ENCODE measurements at regions not wholly inside any gene's neighbourhood (a gene's known extent, or its start where the extent isn't known, plus 50 kb on each side); places are given as distances from the start of the nearest gene placed in this dataset.
A peak's percentile ranks its signal among the peaks of the same experiment; 100 is the strongest.

- DNase-seq (no peak), ATAC-seq (no peak)
- peak overlapping the region in 1 of 10 donors; percentile 14 for H3K27ac Mint-ChIP-seq
- H3K4me3 Mint-ChIP-seq, result no peak overlapping the region
- no peaks in the 10 kb centered on the region for H3K36me3 Mint-ChIP-seq
- H3K4me1 Mint-ChIP-seq, result peaks cover 4 to 20% (median 7%) of the 10 kb centered on the region in 4 donors
- H3K27me3 Mint-ChIP-seq, result peaks cover 0 to 7% (median 0%) of the 10 kb centered on the region in 5 donors
- POLR2A ChIA-PET, result no interaction called here
- no peaks in the 10 kb centered on the region for H3K9me3 Mint-ChIP-seq
Measured at GRCh38 chr1:201750934-201751333, 78.0 kb upstream of the IPO9 start.

GRCh38 chr1:201751872-201752271, 77.1 kb upstream of the IPO9 start:
- no peak for DNase-seq
- no peaks in the 10 kb centered on the region for H3K9me3 Mint-ChIP-seq
- no peak overlapping the region for H3K27ac Mint-ChIP-seq
- POLR2A ChIA-PET, result no interaction called here
- H3K36me3 Mint-ChIP-seq, result no peaks in the 10 kb centered on the region
- H3K4me1 Mint-ChIP-seq, result peaks cover 7 to 27% (median 10%) of the 10 kb centered on the region in 4 donors
- peaks cover 0 to 9% (median 0%) of the 10 kb centered on the region in 5 donors for H3K27me3 Mint-ChIP-seq
- no peak for ATAC-seq
- no peak overlapping the region for H3K4me3 Mint-ChIP-seq

- no peak overlapping the region for H3K27ac Mint-ChIP-seq
- DNase-seq, result no peak
- H3K4me3 Mint-ChIP-seq, result no peak overlapping the region
- POLR2A ChIA-PET, result no interaction called here
- H3K4me1 Mint-ChIP-seq, result peaks cover 11 to 32% (median 14%) of the 10 kb centered on the region in 4 donors
- H3K36me3 Mint-ChIP-seq, result no peaks in the 10 kb centered on the region
- H3K27me3 Mint-ChIP-seq, result peaks cover 0 to 9% (median under 1%) of the 10 kb centered on the region in 5 donors
- H3K9me3 Mint-ChIP-seq, result no peaks in the 10 kb centered on the region
- no peak for ATAC-seq
Measured at GRCh38 chr1:201752333-201752732, 76.6 kb upstream of the IPO9 start.

GRCh38 chr1:201753492-201753891, 75.5 kb upstream of the IPO9 start:
- ATAC-seq, result no peak
- no peak overlapping the region for H3K4me3 Mint-ChIP-seq
- POLR2A ChIA-PET, result no interaction called here
- no peaks in the 10 kb centered on the region for H3K9me3 Mint-ChIP-seq
- peaks cover 0 to 9% (median 2%) of the 10 kb centered on the region in 5 donors for H3K27me3 Mint-ChIP-seq
- H3K36me3 Mint-ChIP-seq, result no peaks in the 10 kb centered on the region
- peaks cover 12 to 38% (median 17%) of the 10 kb centered on the region in 4 donors for H3K4me1 Mint-ChIP-seq
- no peak overlapping the region for H3K27ac Mint-ChIP-seq
- DNase-seq, result no peak

- Mint-ChIP-seq H3K36me3 (no peaks in the 10 kb centered on the region), H3K4me3 (no peak overlapping the region), H3K9me3 (no peaks in the 10 kb centered on the region), H3K27me3 (peaks cover 0 to 9% (median 2%) of the 10 kb centered on the region in 5 donors), H3K4me1 (peaks cover 14 to 38% (median 17%) of the 10 kb centered on the region in 4 donors), H3K27ac (no peak overlapping the region)
- no peak for ATAC-seq
- DNase-seq, result no peak
- POLR2A ChIA-PET, result no interaction called here
Measured at GRCh38 chr1:201754353-201754752, 74.6 kb upstream of the IPO9 start.

- Mint-ChIP-seq H3K9me3 (no peaks in the 10 kb centered on the region), H3K4me1 (peaks cover 11 to 29% (median 17%) of the 10 kb centered on the region in 4 donors), H3K27me3 (peaks cover 0 to 9% (median 2%) of the 10 kb centered on the region in 5 donors), H3K27ac (peak overlapping the region in 1 of 10 donors; percentile 20), H3K4me3 (no peak overlapping the region), H3K36me3 (no peaks in the 10 kb centered on the region)
- ATAC-seq, result no peak
- no peak for DNase-seq
- POLR2A ChIA-PET, result interaction anchor here (0.7 kb wide), 1 partner anchor 13 kb away, joined by 3 read pairs; no protein-coding TSS in a partner anchor
Measured at GRCh38 chr1:201755200-201755599, 73.8 kb upstream of the IPO9 start.

GRCh38 chr1:201756406-201756805, 72.6 kb upstream of the IPO9 start:
- ATAC-seq, result no peak
- H3K27ac Mint-ChIP-seq, result peak overlapping the region in 1 of 10 donors; percentile 29
- H3K36me3 Mint-ChIP-seq, result no peaks in the 10 kb centered on the region
- no peak for DNase-seq
- no peak overlapping the region for H3K4me3 Mint-ChIP-seq
- H3K4me1 Mint-ChIP-seq, result peaks cover 9 to 20% (median 11%) of the 10 kb centered on the region in 4 donors
- POLR2A ChIA-PET, result no interaction called here
- H3K9me3 Mint-ChIP-seq, result no peaks in the 10 kb centered on the region
- peaks cover 0 to 9% (median 2%) of the 10 kb centered on the region in 5 donors for H3K27me3 Mint-ChIP-seq

- H3K4me3 Mint-ChIP-seq, result no peak overlapping the region
- H3K27me3 Mint-ChIP-seq, result peaks cover 0 to 7% (median 2%) of the 10 kb centered on the region in 5 donors
- no peak for DNase-seq
- POLR2A ChIA-PET, result no interaction called here
- H3K27ac Mint-ChIP-seq, result no peak overlapping the region
- no peak for ATAC-seq
- peaks cover 9 to 20% (median 10%) of the 10 kb centered on the region in 4 donors for H3K4me1 Mint-ChIP-seq
- no peaks in the 10 kb centered on the region for H3K9me3 Mint-ChIP-seq
- H3K36me3 Mint-ChIP-seq, result no peaks in the 10 kb centered on the region
Measured at GRCh38 chr1:201758499-201759050, 70.4 kb upstream of the IPO9 start.

GRCh38 chr1:201759194-201759815, 69.7 kb upstream of the IPO9 start:
- Mint-ChIP-seq H3K36me3 (peaks cover 0 to under 1% (median 0%) of the 10 kb centered on the region in 3 donors), H3K27ac (no peak overlapping the region), H3K4me3 (no peak overlapping the region), H3K27me3 (peaks cover 0 to 4% (median 2%) of the 10 kb centered on the region in 5 donors), H3K4me1 (peaks cover 9 to 20% (median 10%) of the 10 kb centered on the region in 4 donors), H3K9me3 (no peaks in the 10 kb centered on the region)
- no peak for ATAC-seq
- POLR2A ChIA-PET, result no interaction called here
- DNase-seq, result no peak

- Mint-ChIP-seq H3K36me3 (peaks cover 0 to 2% (median 0%) of the 10 kb centered on the region in 3 donors), H3K9me3 (no peaks in the 10 kb centered on the region), H3K27me3 (peaks cover 0 to 4% (median 3%) of the 10 kb centered on the region in 5 donors), H3K27ac (no peak overlapping the region), H3K4me1 (peaks cover 9 to 18% (median 10%) of the 10 kb centered on the region in 4 donors), H3K4me3 (no peak overlapping the region)
- no peak for ATAC-seq
- no peak for DNase-seq
- POLR2A ChIA-PET, result no interaction called here
Measured at GRCh38 chr1:201760516-201760915, 68.4 kb upstream of the IPO9 start.

GRCh38 chr1:201761178-201761577, 67.8 kb upstream of the IPO9 start:
- H3K27me3 Mint-ChIP-seq, result peaks cover 0 to 4% (median 3%) of the 10 kb centered on the region in 5 donors
- H3K9me3 Mint-ChIP-seq, result no peaks in the 10 kb centered on the region
- peaks cover 0 to 2% (median 0%) of the 10 kb centered on the region in 3 donors for H3K36me3 Mint-ChIP-seq
- DNase-seq (no peak), ATAC-seq (no peak)
- H3K27ac Mint-ChIP-seq, result no peak overlapping the region
- POLR2A ChIA-PET, result no interaction called here
- H3K4me1 Mint-ChIP-seq, result peaks cover 9 to 18% (median 10%) of the 10 kb centered on the region in 4 donors
- no peak overlapping the region for H3K4me3 Mint-ChIP-seq

- ATAC-seq (no peak), DNase-seq (no peak)
- H3K4me3 Mint-ChIP-seq, result no peak overlapping the region
- H3K9me3 Mint-ChIP-seq, result no peaks in the 10 kb centered on the region
- peaks cover 0 to 3% (median under 1%) of the 10 kb centered on the region in 5 donors for H3K27me3 Mint-ChIP-seq
- peaks cover 0 to 2% (median 0%) of the 10 kb centered on the region in 3 donors for H3K36me3 Mint-ChIP-seq
- peaks cover 7 to 11% (median 7%) of the 10 kb centered on the region in 4 donors for H3K4me1 Mint-ChIP-seq
- no peak overlapping the region for H3K27ac Mint-ChIP-seq
- POLR2A ChIA-PET, result no interaction called here
Measured at GRCh38 chr1:201761871-201762270, 67.1 kb upstream of the IPO9 start.

GRCh38 chr1:201762381-201762780, 66.6 kb upstream of the IPO9 start:
- Mint-ChIP-seq H3K27me3 (peaks cover 0 to 3% (median 0%) of the 10 kb centered on the region in 5 donors), H3K36me3 (peaks cover 0 to 2% (median 0%) of the 10 kb centered on the region in 3 donors), H3K4me3 (no peak overlapping the region), H3K27ac (no peak overlapping the region), H3K4me1 (peaks cover 2 to 6% (median 2%) of the 10 kb centered on the region in 4 donors), H3K9me3 (no peaks in the 10 kb centered on the region)
- DNase-seq (no peak), ATAC-seq (no peak)
- POLR2A ChIA-PET, result no interaction called here

All from naive thymus-derived CD8-positive, alpha-beta T cell (primary cell).